ENCODE measurements at regions not wholly inside any gene's neighbourhood (a gene's known extent, or its start where the extent isn't known, plus 50 kb on each side); places are given as distances from the start of the nearest gene placed in this dataset.
"Not testable (repeated sequence)": the region's sequence is repeated elsewhere in the genome, so short reads cannot be mapped to it uniquely, and the experiment has no call there.

DNA sequence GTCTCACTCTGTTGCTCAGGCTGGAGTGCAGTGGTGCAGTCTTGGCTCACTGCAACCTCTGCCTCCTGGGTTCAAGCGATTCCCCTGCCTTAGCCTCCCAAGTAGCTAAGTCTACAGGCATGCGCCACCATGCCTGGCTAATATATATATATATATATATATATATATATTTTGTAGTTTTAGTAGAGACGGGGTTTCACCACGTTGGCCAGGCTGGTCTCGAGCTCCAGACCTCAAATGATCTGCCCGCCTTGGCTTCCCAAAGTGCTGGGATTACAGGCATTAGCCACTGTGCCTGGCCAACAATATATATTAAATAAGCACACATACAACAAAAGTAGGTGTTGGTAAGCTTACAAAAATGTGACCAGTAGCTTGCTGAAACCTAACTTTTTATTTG lies 1364.3 kb downstream of the CDH12 start:
- POLR2A ChIA-PET, CTCF ChIA-PET: not testable (repeated sequence)

DNA sequence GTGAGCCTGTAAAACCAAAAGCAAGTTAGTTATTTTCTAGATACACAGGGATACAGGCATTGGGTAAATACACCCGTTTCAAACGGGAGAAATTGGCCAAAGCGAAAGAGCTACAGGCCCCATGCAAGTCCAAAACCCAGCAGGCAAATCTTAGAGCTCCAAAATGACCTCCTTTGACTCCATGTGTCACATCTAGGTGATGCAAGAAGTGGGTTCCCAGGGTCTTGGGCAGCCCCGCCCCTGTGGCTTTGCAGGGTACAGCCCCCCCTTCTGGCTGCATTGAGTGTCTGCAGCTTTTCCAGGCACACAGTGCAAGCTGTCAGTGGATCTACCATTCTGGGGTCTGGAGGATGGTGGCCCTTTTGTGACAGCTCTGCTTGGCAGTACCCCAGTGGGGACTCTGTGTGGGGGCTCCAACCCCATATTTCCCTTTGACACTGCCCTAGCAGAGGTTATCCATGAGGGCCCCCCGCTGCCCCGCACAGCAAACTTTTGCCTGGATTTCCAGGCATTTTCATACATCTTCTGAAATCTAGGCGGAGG lies 1367.6 kb downstream of the CDH12 start:
- CTCF ChIA-PET, POLR2A ChIA-PET: not testable (repeated sequence)

DNA sequence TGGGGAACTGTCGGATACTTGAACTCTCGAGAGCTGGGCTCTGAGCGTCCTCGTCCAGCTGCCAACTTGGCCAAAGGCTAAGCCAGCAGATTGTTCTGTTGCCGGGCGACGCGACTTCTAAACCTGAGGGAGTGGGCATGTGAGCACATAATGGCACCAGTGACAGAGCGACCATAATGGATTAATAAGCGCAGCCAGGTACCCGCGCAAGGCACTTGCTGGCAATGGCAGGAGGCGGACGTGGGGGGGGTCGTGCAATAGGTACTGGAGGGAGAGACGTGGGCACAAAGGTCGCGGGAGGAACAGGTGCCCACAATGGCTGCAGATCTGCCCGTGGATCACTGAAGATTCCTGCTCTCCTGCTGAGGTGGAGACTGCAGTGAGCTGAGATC lies 1368.7 kb downstream of the CDH12 start:
- CTCF ChIA-PET, POLR2A ChIA-PET: not testable (repeated sequence)

DNA sequence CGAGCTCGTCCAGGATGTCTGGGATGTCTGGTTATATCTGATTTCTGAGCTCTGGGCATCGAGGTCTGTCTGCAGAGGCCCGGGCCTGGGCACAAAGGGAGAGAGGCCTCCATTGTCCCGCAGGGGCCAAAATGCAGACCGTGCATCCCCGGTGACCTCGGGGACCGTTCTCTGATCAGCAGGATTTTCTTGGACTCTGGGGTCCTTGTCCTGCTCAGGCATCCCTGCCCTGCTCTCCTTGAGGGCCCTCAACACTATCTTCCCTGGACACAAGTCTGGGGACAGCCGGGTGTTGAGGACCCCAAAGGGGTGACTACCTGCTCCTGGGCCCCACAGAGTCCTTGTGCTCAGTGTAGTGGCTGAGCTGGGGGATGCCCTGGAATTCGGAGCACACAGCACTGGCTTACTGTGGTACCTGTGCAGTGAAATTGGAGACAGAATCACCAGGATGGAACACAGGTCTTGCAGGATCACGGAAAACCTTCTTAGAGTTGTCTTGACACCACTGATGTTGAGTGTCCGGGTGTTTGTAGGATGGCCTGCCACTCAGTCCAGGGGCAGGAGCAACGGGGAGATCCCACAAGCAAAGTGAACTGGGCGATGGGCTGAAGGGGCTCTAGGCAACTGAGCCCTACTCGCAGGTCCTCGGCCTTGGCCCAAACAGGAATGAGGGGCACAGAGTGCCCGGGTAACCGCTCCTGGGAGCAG lies 1369.2 kb downstream of the CDH12 start:
- CTCF ChIA-PET, POLR2A ChIA-PET: not testable (repeated sequence)

DNA sequence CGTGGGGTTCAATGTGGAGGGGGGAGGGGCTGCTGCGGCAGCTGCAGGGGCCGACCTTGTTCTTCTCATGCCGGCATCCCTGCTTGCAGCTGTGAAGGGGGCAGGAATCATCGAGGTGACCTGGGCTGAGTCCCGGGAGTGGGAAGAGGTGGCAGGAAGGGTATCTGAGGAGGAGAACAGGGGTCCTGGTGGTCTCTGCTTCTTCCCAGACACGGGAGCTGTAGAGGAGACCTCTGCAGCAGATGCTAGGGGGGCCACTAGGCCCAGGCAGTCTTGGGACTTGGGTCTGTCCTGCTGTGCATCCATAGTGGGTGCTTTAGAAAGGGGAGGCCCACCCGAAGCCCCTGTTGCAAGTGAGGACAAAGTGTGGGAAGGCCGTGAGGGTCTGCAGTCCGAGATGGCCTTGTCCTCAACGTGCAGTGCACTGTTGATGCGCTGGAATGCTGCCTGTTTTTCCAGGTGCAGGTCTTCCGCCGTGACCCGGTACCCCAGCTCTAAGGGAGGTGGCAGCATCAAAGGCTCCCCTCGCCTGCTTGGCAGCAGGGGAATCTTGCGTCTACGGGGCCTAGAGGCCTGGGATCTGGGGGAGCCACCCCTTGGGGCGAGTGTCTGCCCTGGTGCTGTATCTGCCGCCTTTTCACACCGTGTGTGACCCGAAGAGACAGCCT lies 1370.0 kb downstream of the CDH12 start:
- POLR2A ChIA-PET, CTCF ChIA-PET: not testable (repeated sequence)

- CTCF ChIA-PET, POLR2A ChIA-PET: not testable (repeated sequence)
These were observed 1370.6 kb downstream of the CDH12 start for GRCh38 chr5:21482522-21482921.

GRCh38 chr5:21481320-21482270 lies 1371.5 kb downstream of the CDH12 start:
- POLR2A ChIA-PET, CTCF ChIA-PET: not testable (repeated sequence)

DNA sequence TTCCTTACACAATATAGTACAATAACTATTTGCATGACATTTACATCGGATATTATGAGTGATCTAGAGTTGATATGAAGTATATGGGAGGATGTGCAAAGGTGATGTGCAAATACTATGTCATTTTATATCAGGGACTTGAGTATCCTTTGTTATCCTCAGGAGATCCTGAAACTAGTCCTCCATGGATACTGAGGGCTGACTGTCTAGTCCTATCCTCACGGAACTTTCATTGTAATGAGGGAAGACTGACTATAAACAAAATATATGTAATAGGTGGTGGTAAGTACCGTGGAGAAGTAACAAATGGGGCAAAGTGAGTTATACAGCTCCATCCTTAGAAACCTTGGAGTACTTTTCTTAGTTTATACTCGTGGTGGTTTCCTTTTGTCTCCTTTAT lies 1373.1 kb downstream of the CDH12 start:
- POLR2A ChIA-PET: not testable (repeated sequence)

GRCh38 chr5:21473981-21474380 lies 1379.2 kb downstream of the CDH12 start:
- CTCF ChIA-PET, POLR2A ChIA-PET: not testable (repeated sequence)

More for the DNA sequence above, 1373.1 kb downstream of the CDH12 start:
- CTCF ChIA-PET: not testable (repeated sequence)

DNA sequence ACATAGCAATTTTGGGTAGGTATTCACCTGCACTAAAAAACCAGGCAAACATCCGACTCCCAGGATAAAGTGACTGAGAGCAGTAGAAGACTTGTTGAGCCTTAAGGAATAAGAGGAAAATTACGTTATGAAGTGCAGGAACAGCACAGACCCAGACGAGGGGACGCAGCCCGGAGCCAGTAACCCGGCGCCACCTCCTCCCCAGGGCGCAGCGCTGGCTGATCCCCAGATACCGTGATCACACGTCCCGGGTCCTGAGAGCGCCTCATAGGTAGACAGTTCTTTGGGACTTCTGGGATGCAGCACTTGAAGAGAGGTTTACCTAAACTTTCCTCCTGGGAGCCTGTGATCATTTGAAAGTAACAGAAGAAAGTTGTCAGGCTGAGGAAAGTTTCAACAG lies 1379.7 kb downstream of the CDH12 start:
- POLR2A ChIA-PET: not testable (repeated sequence)

GRCh38 chr5:21471691-21472090 lies 1381.5 kb downstream of the CDH12 start:
- CTCF ChIA-PET: not testable (repeated sequence)

More for the DNA sequence above, 1379.7 kb downstream of the CDH12 start:
- CTCF ChIA-PET: not testable (repeated sequence)

GRCh38 chr5:21469523-21470101 lies 1383.5 kb downstream of the CDH12 start:
- POLR2A ChIA-PET, CTCF ChIA-PET: not testable (repeated sequence)

More at GRCh38 chr5:21471691-21472090, 1381.5 kb downstream of the CDH12 start:
- POLR2A ChIA-PET: not testable (repeated sequence)

DNA sequence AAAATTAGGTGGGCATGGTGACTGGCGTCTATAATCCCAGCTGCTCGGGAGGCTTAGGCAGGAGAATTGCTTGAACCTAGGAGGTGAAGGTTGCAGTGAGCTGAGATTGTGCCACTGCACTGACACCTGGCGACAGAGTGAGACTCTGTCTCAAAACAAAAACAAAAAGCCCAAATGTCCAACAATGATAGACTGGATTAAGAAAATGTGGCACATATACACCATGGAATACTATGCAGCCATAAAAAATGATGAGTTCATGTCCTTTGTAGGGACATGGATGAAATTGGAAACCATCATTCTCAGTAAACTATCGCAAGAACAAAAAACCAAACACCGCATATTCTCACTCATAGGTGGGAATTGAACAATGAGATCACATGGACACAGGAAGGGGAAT lies 1385.6 kb downstream of the CDH12 start:
- POLR2A ChIA-PET, CTCF ChIA-PET: not testable (repeated sequence)

GRCh38 chr5:21459744-21460073 lies 1393.4 kb downstream of the CDH12 start:
- CTCF ChIA-PET, POLR2A ChIA-PET: not testable (repeated sequence)

GRCh38 chr5:21452449-21452848 lies 1400.7 kb downstream of the CDH12 start:
- CTCF ChIA-PET: no interaction called here
- POLR2A ChIA-PET: no interaction called here

DNA sequence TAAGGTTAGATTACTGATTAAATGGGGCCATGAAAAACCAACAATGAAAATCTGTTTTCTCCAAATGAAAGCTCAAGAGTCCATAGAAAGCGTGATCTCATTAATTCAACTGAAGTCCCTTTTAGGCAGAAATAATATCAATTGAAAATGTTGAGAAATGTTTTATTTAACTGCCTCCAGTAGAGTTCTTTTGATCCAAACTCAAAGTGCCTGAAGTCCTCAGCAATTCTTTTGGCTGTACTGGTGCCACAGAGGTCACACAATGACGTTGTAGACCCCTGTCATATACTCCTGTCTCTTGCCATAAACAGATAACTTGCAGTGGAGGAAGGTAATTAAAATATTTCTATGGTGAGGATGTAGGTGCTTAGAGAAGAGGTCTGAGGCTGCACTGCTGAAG lies 1420.5 kb downstream of the CDH12 start:
- ChIA-PET POLR2A (no interaction called here), CTCF (no interaction called here)

- POLR2A ChIA-PET: no interaction called here
- CTCF ChIA-PET: no interaction called here
These were observed 1428.2 kb downstream of the CDH12 start for GRCh38 chr5:21424907-21425306.

DNA sequence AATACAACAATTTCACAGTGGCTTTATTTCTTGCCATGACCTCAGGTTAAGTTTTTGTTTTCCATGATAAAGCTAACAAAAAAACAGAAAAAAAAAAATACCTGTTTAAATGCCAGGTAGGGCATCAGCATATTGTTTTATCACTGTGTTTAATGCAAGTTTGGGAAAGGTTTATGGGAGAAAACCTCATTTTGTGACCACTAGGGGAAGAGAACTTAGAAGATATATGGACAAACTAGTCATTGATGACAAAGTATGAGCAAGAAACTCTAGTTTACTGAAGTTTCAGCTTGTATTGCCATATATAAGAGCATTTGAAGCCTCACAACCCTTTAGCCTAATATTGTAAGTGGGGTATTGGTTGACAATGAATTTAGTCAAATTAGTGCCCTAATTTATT lies 1431.4 kb upstream of the CDH18 start:
- POLR2A ChIA-PET: no interaction called here
- CTCF ChIA-PET: no interaction called here

DNA sequence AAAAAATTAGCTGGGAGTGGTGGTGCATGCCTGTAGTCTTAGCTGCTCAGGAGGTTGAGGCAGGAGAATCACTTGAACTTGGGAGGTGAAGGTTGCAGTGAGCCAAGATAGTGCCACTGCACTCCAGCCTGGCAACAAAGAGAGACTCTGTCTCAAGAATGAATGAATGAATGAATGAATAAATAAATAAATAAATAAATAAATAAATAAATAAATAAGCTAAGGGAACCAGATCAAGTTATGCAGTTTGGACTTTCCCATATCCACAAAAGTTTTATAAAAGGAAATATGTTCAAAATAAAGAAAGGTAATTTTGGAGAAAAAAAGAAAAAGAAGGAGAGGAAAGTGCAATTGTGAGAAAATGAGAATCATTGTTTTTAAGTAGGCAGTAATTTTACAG lies 1414.1 kb upstream of the CDH18 start:
- POLR2A ChIA-PET, CTCF ChIA-PET: not testable (repeated sequence)

- CTCF ChIA-PET: no interaction called here
- POLR2A ChIA-PET: no interaction called here
These were observed 1410.5 kb upstream of the CDH18 start for GRCh38 chr5:21398511-21398910.

DNA sequence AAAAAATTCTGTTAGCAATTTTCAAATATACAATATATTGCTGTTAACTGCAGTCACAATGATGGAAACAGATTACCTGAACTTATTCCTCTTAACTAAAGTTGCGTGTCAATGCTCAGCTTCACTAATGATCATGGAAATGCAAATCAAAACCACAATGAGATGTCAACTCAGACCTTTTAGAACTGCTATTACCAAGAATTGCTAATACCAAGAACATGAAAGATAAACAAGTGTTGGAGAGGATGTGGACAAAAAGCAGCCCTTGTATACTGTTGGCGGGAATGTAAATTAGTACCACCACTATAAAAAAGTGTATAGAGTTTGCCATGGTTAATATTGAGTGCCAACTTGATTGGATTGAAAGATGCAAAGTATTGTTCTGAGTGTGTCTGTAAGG lies 1409.7 kb upstream of the CDH18 start:
- CTCF ChIA-PET: no interaction called here
- POLR2A ChIA-PET: no interaction called here

Measured in activated CD8-positive, alpha-beta memory T cell treated with anti-CD3 and anti-CD28 coated beads for 36 hours (primary cell).